GM12892 (cell line): ENCODE measurements at regions not wholly inside any gene's neighbourhood (a gene's known extent, or its start where the extent isn't known, plus 50 kb on each side); places are given as distances from the start of the nearest gene placed in this dataset.

Experiments used
- DNase-seq: peaks from one replicate; pipeline ENCODE4 v3.0.0; 2011; ENCODE audit not compliant: insufficient read length
- FAIRE-seq: peaks from 2 replicates; lab custom pipeline; 2011; peaks lifted over from hg19 to GRCh38; lab: Jason Lieb, UNC
- POLR2A ChIP-seq: IDR thresholded peaks from 2 replicates; pipeline ENCODE4 v1.6.1; 2011; ENCODE audit warnings: low read depth, low read length, control low read depth
- POLR2AphosphoS5 ChIP-seq: IDR thresholded peaks from 2 replicates; pipeline ENCODE4 v1.6.1; 2011; ENCODE audit warnings: low read depth, low read length, control low read depth
- TAF1 ChIP-seq: IDR thresholded peaks from 2 replicates; pipeline ENCODE4 v1.6.1; 2011; ENCODE audit warnings: low read depth, mild to moderate bottlenecking, control low read depth, low read length, borderline replicate concordance

GRCh38 chr9:108244686-108245085, 611.1 kb downstream of the ACTL7B start:
- DNase-seq (no peak), FAIRE-seq (no peak)
- TF ChIP-seq POLR2A = no peak
- TF ChIP-seq TAF1 = no peak
- TF ChIP-seq POLR2AphosphoS5 = no peak

GRCh38 chr9:108241384-108242073, 614.3 kb downstream of the ACTL7B start:
- TF ChIP-seq POLR2AphosphoS5 (no peak), POLR2A (no peak), TAF1 (no peak)
- FAIRE-seq (no peak), DNase-seq (no peak)

GRCh38 chr9:108239696-108240321, 616.0 kb downstream of the ACTL7B start:
- FAIRE-seq = no peak
- TF ChIP-seq POLR2AphosphoS5 (no peak), TAF1 (no peak), POLR2A (no peak)

GRCh38 chr9:108235609-108236008, 620.2 kb downstream of the ACTL7B start:
- no peak for TF ChIP-seq POLR2AphosphoS5
- TF ChIP-seq TAF1 = no peak
- TF ChIP-seq POLR2A = no peak
- FAIRE-seq (no peak), DNase-seq (no peak)

More at GRCh38 chr9:108239696-108240321, 616.0 kb downstream of the ACTL7B start:
- no peak for DNase-seq

- FAIRE-seq = no peak
- no peak for DNase-seq
- TF ChIP-seq TAF1 (no peak), POLR2A (no peak), POLR2AphosphoS5 (no peak)
Observed at GRCh38 chr9:108234811-108235210, 621.0 kb downstream of the ACTL7B start.

- TF ChIP-seq TAF1 (no peak), POLR2AphosphoS5 (no peak), POLR2A (no peak)
- DNase-seq (no peak), FAIRE-seq (no peak)
Observed at GRCh38 chr9:108225149-108225800, 630.5 kb downstream of the ACTL7B start.

- TF ChIP-seq POLR2AphosphoS5 (no peak), POLR2A (no peak), TAF1 (no peak)
- no peak for FAIRE-seq
- no peak for DNase-seq
Observed at GRCh38 chr9:108224716-108225115, 631.1 kb downstream of the ACTL7B start.

- DNase-seq (no peak), FAIRE-seq (no peak)
- no peak for TF ChIP-seq POLR2AphosphoS5
- TF ChIP-seq POLR2A = no peak
- no peak for TF ChIP-seq TAF1
Observed at GRCh38 chr9:108219664-108220063, 636.1 kb downstream of the ACTL7B start.

GRCh38 chr9:108217431-108218349, 638.1 kb downstream of the ACTL7B start:
- no peak for DNase-seq
- FAIRE-seq = no peak
- TF ChIP-seq TAF1 = no peak

GRCh38 chr9:108213511-108213910, 642.3 kb downstream of the ACTL7B start:
- DNase-seq (no peak), FAIRE-seq (no peak)
- no peak for TF ChIP-seq TAF1
- TF ChIP-seq POLR2A = no peak
- no peak for TF ChIP-seq POLR2AphosphoS5

- no peak for FAIRE-seq
- TF ChIP-seq POLR2A (no peak), POLR2AphosphoS5 (no peak), TAF1 (no peak)
- no peak for DNase-seq
Observed at GRCh38 chr9:108212184-108212583, 643.6 kb downstream of the ACTL7B start.

- no peak for DNase-seq
- FAIRE-seq = no peak
- TF ChIP-seq POLR2A (no peak), POLR2AphosphoS5 (no peak), TAF1 (no peak)
Observed at GRCh38 chr9:108211411-108211955, 644.3 kb downstream of the ACTL7B start.
